Left ventricle myocardium inferior (tissue), 1 donor: ENCODE measurements at regions not wholly inside any gene's neighbourhood (a gene's known extent, or its start where the extent isn't known, plus 50 kb on each side); places are given as distances from the start of the nearest gene placed in this dataset.

Source experiments
- DNase-seq: peaks from one replicate; pipeline ENCODE4 v3.0.0-alpha.2; 2020
- H3K27ac ChIP-seq: fragments of 200-600 bp; replicated peaks from 2 replicates; pipeline ENCODE4 v1.8.0; 2021
- H3K27me3 ChIP-seq: fragments of 200-600 bp; 2 replicates; pipeline ENCODE4 v1.8.0; 2021; ENCODE audit warnings: low read depth
- H3K36me3 ChIP-seq: fragments of 200-600 bp; 2 replicates; pipeline ENCODE4 v1.8.0; 2021
- H3K4me1 ChIP-seq: fragments of 200-600 bp; 2 replicates; pipeline ENCODE4 v1.8.0; 2021
- H3K4me3 ChIP-seq: fragments of 200-600 bp; 2 replicates; pipeline ENCODE4 v1.8.0; 2021; ENCODE audit warnings: mild to moderate bottlenecking, moderate library complexity
- H3K9me3 ChIP-seq: fragments of 200-600 bp; replicated peaks from 2 replicates; pipeline ENCODE4 v1.8.0; 2021
- intact Hi-C: fragments of 100-400 bp; cut with micrococcal nuclease; formaldehyde crosslinking; loops from one replicate; pipeline ENCODE4 v1.11.0; 2022
- TF ChIP-seq, protein P1 (sequence below): fragments of 200-600 bp; IDR thresholded peaks from 2 replicates; pipeline ENCODE4 v1.8.0; 2021; ENCODE audit warnings: antibody characterized with exemption, mild to moderate bottlenecking, borderline replicate concordance
- donor health status: DM: no; HTN: yes; CAD: no; lungs with severe emphysema.

DNA sequence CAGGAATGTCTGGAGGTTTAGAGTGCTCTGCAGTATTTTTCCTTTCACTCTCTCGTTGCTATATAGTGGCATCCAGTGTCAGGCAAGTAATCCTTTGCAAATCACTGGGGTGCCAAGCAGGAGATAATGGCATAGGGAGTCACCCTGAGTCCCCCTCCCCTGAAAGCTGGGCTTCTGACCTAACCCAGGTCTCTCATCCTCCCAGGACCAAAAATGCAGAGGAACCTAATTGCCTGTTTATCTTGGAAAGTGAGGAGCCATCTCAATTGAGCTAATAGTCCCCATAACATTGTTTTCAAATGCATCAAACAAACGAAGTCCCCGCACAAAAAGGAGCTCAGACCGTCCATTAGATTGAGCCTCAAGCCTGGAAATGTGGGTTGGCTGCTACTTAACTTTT, 368.0 kb upstream of the IRX2 start:
- H3K36me3 ChIP-seq, result no peaks in the 10 kb centered on the region
- no peak overlapping the region for H3K4me3 ChIP-seq
- TF ChIP-seq, protein P1, sequence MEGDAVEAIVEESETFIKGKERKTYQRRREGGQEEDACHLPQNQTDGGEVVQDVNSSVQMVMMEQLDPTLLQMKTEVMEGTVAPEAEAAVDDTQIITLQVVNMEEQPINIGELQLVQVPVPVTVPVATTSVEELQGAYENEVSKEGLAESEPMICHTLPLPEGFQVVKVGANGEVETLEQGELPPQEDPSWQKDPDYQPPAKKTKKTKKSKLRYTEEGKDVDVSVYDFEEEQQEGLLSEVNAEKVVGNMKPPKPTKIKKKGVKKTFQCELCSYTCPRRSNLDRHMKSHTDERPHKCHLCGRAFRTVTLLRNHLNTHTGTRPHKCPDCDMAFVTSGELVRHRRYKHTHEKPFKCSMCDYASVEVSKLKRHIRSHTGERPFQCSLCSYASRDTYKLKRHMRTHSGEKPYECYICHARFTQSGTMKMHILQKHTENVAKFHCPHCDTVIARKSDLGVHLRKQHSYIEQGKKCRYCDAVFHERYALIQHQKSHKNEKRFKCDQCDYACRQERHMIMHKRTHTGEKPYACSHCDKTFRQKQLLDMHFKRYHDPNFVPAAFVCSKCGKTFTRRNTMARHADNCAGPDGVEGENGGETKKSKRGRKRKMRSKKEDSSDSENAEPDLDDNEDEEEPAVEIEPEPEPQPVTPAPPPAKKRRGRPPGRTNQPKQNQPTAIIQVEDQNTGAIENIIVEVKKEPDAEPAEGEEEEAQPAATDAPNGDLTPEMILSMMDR, result no peak
- H3K9me3 ChIP-seq, result no peaks in the 10 kb centered on the region
- H3K4me1 ChIP-seq, result no peaks in the 10 kb centered on the region
- H3K27ac ChIP-seq, result no peak overlapping the region
- H3K27me3 ChIP-seq, result peaks cover 90% of the 10 kb centered on the region
- intact Hi-C loops, result no loop called here
- no peak for DNase-seq

DNA sequence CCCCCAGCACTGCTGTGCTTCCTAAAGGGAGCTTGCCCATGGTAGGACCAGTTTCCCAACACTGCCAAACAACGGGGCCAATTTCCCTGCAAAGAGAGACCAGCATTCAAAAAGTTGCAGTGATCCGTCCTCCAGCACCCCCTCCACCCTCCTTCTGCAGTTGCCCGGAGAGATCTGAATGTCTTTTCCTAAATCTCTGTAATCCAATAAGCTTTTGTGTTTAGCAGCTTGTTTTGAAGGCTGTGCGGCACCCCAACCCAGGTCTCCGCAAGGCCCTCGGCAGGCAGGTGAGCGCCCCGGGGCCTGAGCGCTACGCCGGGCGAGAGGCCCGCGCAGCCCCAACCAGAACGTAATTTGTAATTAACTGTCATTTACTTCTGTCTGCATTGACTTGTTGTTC, 366.9 kb upstream of the IRX2 start:
- peaks cover 96% of the 10 kb centered on the region for H3K27me3 ChIP-seq
- H3K4me3 ChIP-seq, result no peak overlapping the region
- DNase-seq, result no peak
- TF ChIP-seq, protein P1, result no peak
- no peaks in the 10 kb centered on the region for H3K9me3 ChIP-seq
- H3K4me1 ChIP-seq, result no peaks in the 10 kb centered on the region
- intact Hi-C loops, result no loop called here
- H3K36me3 ChIP-seq, result no peaks in the 10 kb centered on the region
- no peak overlapping the region for H3K27ac ChIP-seq

DNA sequence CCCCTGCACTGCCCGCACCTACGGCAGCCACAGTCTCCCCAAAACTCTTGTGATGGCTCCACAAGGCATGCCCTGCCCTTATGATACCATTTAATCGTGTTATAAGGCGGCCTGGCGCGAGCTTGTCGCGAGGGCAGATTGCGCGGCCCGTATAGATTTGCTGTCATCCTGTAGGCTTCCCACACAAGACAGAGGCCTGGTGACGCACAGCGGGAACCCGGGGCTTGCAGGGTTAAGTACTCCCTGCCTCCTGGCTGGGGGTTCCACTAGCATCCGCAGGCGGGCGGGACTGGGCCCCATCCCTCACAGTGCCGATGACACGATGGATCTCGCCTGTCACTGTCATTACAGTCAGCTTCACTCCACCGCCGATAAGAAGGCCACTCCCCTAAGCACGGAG, 364.9 kb upstream of the IRX2 start:
- intact Hi-C loops, result no loop called here
- Histone ChIP-seq H3K27me3 (peaks cover 96% of the 10 kb centered on the region), H3K9me3 (no peaks in the 10 kb centered on the region), H3K4me1 (no peaks in the 10 kb centered on the region), H3K27ac (no peak overlapping the region), H3K4me3 (no peak overlapping the region), H3K36me3 (no peaks in the 10 kb centered on the region)
- no peak for DNase-seq
- TF ChIP-seq, protein P1, result no peak

DNA sequence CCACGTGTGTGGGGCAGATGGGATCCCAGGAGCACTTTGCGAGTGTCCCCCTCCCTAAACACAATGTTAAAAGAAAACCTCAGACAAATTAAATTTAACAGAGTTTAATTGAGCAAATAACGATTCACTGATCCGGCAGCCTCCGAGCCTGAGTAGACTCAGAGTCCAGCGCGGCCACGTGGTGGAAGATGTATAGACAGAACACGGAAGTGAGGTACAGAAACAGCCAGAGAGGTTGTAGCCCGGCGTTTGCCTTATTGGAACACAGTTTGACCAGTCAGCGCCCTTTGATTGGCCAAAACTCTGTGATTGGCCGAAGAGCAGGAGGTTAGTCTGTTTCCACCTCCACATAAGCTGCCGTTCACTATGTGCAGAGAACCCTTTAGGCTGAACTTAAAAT, 363.0 kb upstream of the IRX2 start:
- no peak overlapping the region for H3K4me3 ChIP-seq
- intact Hi-C loops, result no loop called here
- H3K27ac ChIP-seq, result no peak overlapping the region
- TF ChIP-seq, protein P1, result no peak
- peaks cover 96% of the 10 kb centered on the region for H3K27me3 ChIP-seq
- no peak for DNase-seq
- no peaks in the 10 kb centered on the region for H3K9me3 ChIP-seq
- no peaks in the 10 kb centered on the region for H3K4me1 ChIP-seq
- no peaks in the 10 kb centered on the region for H3K36me3 ChIP-seq

DNA sequence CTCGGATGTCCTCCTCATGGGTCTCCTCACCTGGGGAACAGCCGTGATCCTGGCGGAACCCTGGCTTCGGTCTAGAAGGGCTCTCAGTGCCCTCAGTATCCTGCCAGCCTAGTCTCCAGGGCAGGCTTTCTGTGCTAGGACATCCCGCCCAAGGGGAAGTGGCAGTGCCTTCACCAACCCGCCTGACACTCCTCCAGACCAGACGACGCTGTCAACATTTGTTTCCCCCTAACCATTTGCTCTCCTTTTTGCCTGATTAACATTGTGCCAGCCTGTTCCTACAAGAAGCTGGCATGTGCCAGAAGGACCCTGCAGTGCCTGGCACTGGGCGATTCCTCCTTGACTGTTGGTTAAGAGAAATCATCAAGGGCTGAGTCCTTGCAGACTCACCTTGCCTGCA, 358.9 kb upstream of the IRX2 start:
- intact Hi-C loops, result no loop called here
- peaks cover 95% of the 10 kb centered on the region for H3K27me3 ChIP-seq

More for the DNA sequence above, 358.9 kb upstream of the IRX2 start:
- Histone ChIP-seq H3K4me3 (no peak overlapping the region), H3K27ac (no peak overlapping the region), H3K36me3 (no peaks in the 10 kb centered on the region), H3K9me3 (no peaks in the 10 kb centered on the region), H3K4me1 (no peaks in the 10 kb centered on the region)
- TF ChIP-seq, protein P1, result no peak
- DNase-seq, result no peak
